Panc1 (cell line): ENCODE measurements at regions not wholly inside any gene's neighbourhood (a gene's known extent, or its start where the extent isn't known, plus 50 kb on each side); places are given as distances from the start of the nearest gene placed in this dataset.
"Not testable (repeated sequence)": the region's sequence is repeated elsewhere in the genome, so short reads cannot be mapped to it uniquely, and the experiment has no call there.

Experiments used
- ATAC-seq: fragments of 200-7000 bp; cut with Tn5 transposase; 2 replicates; pipeline ENCODE4 v1.9.1; 2020; ENCODE audit warnings: mild to moderate bottlenecking, moderate library complexity
- BruUV-seq: library from RNA; stranded (reverse); fragments of 400-500 nt; replicated peaks from 2 replicates; lab custom pipeline; 2021; lab: Mats Ljungman, UMichigan
- CTCF ChIA-PET: fragments of 300-600 bp; sonication (Branson Sonifier 250); formaldehyde crosslinking; loops from one replicate; lab custom pipeline; 2022; ENCODE audit warnings: antibody characterized with exemption; lab: Charles Lee
- POLR2A ChIA-PET: fragments of 300-600 bp; sonication (Branson Sonifier 250); formaldehyde crosslinking; loops from one replicate; lab custom pipeline; 2022; ENCODE audit warnings: antibody characterized with exemption; lab: Charles Lee
- DNase-seq: peaks from one replicate; pipeline ENCODE4 v3.0.0-alpha.2; 2010; ENCODE audit warnings: low read depth, low spot score
- H3K27ac ChIP-seq: 2 replicates; pipeline ENCODE4 v1.5.1; 2011; ENCODE audit warnings: mild to moderate bottlenecking, low read length, inconsistent platforms
- H3K27me3 ChIP-seq: fragments of 200-500 bp; sonication (Bioruptor generic); 2 replicates; pipeline ENCODE4 v1.6.0; 2014; ENCODE audit warnings: low read length, inconsistent platforms; ENCODE audit not compliant: control insufficient read depth, insufficient read depth
- H3K36me3 ChIP-seq: fragments of 200-500 bp; sonication (Bioruptor generic); 2 replicates; pipeline ENCODE4 v1.5.1; 2014; ENCODE audit warnings: inconsistent platforms, mild to moderate bottlenecking, low read length, moderate library complexity; ENCODE audit not compliant: control insufficient read depth, insufficient read depth
- H3K4me1 ChIP-seq: 2 replicates; pipeline ENCODE4 v1.5.1; 2011; ENCODE audit warnings: inconsistent platforms, mild to moderate bottlenecking, low read length, moderate library complexity; ENCODE audit not compliant: control insufficient read depth, insufficient read depth
- H3K4me3 ChIP-seq, 2 experiments: 2 replicates each; pipeline ENCODE4 v1.5.1; 2011 to 2012; ENCODE audit warnings: low read depth in 2 of 2, low read length in 2 of 2, mild to moderate bottlenecking in 2 of 2, inconsistent platforms in 1 of 2, moderate library complexity in 1 of 2
- H3K9me3 ChIP-seq: fragments of 200-500 bp; sonication (Bioruptor generic); 2 replicates; pipeline ENCODE4 v1.5.1; 2014; ENCODE audit warnings: low read depth, mild to moderate bottlenecking, inconsistent platforms, low read length, moderate library complexity; ENCODE audit not compliant: control insufficient read depth, insufficient read depth
- POLR2AphosphoS5 ChIP-seq: IDR thresholded peaks from 2 replicates; pipeline ENCODE4 v1.6.1; 2012; ENCODE audit warnings: mild to moderate bottlenecking, low read depth, low read length, moderate library complexity
- SIN3A ChIP-seq: IDR thresholded peaks from 2 replicates; pipeline ENCODE4 v1.6.1; 2012; ENCODE audit warnings: low read depth, mild to moderate bottlenecking, low read length, moderate library complexity, borderline replicate concordance; ENCODE audit not compliant: insufficient read depth
- TCF7L2 ChIP-seq: IDR thresholded peaks from 2 replicates; pipeline ENCODE4 v1.6.1; 2011; ENCODE audit warnings: mild to moderate bottlenecking, low read depth, low read length, inconsistent platforms
- in situ Hi-C: cut with HindIII; loops from 2 replicates; pipeline ENCODE4 v1.10.0; 2016; ENCODE audit warnings: low sequenced_read_pairs, low pct_unique_long_range_greater_than_20kb
- intact Hi-C: fragments of 100-400 bp; cut with micrococcal nuclease; formaldehyde crosslinking; loops from one replicate; pipeline ENCODE4 v1.10.0; 2022; ENCODE audit not compliant: unreplicated experiment
- TF ChIP-seq, protein P1 (sequence below), 2 experiments: IDR thresholded peaks; 2 replicates each; pipeline ENCODE4 v1.6.1; 2011 to 2012; ENCODE audit warnings: low read depth in 2 of 2, control low read depth in 1 of 2, low read length in 1 of 2, mild to moderate bottlenecking in 1 of 2, moderate library complexity in 1 of 2; ENCODE audit not compliant: insufficient read depth in 1 of 2
- TF ChIP-seq, protein P2 (sequence below): fragments of 450-650 bp; IDR thresholded peaks from 2 replicates; pipeline ENCODE4 v1.5.1; 2017; ENCODE audit warnings: mild to moderate bottlenecking

DNA sequence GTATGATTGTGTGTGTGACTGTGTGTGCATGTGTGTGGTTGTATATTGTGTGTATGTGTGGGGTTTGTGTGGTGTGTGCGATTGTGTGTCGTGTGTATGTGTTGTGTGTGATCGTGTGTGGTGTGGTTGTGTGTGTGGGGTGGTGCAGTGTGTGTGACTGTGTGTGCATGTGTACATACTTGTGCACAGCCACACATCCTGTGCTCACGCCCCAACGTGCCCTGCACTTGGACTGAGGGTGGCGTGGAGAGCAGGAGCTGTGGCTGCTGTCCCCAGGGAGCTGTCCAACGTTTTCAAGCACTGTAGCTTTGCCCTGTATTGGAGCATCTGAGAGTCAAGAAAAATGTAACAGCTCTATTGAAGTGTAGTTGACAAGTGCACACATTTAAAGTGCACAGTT is 243.2 kb upstream of the HDAC4 start:
- H3K27ac ChIP-seq, result no peak overlapping the region
- no peak for DNase-seq
- H3K36me3 ChIP-seq, result no peaks in the 10 kb centered on the region
- intact Hi-C loops, result no loop called here
- H3K9me3 ChIP-seq, result no peaks in the 10 kb centered on the region
- no peak for TF ChIP-seq SIN3A
- TF ChIP-seq, protein P1, sequence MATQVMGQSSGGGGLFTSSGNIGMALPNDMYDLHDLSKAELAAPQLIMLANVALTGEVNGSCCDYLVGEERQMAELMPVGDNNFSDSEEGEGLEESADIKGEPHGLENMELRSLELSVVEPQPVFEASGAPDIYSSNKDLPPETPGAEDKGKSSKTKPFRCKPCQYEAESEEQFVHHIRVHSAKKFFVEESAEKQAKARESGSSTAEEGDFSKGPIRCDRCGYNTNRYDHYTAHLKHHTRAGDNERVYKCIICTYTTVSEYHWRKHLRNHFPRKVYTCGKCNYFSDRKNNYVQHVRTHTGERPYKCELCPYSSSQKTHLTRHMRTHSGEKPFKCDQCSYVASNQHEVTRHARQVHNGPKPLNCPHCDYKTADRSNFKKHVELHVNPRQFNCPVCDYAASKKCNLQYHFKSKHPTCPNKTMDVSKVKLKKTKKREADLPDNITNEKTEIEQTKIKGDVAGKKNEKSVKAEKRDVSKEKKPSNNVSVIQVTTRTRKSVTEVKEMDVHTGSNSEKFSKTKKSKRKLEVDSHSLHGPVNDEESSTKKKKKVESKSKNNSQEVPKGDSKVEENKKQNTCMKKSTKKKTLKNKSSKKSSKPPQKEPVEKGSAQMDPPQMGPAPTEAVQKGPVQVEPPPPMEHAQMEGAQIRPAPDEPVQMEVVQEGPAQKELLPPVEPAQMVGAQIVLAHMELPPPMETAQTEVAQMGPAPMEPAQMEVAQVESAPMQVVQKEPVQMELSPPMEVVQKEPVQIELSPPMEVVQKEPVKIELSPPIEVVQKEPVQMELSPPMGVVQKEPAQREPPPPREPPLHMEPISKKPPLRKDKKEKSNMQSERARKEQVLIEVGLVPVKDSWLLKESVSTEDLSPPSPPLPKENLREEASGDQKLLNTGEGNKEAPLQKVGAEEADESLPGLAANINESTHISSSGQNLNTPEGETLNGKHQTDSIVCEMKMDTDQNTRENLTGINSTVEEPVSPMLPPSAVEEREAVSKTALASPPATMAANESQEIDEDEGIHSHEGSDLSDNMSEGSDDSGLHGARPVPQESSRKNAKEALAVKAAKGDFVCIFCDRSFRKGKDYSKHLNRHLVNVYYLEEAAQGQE (IDR thresholded peaks at IDR 0.05; ENCODE audit: insufficient read depth in 1 of 2, low read depth in 2 of 2, low read length in 1 of 2), result peak; percentile 85 to 95
- H3K27me3 ChIP-seq, result peaks cover 5% of the 10 kb centered on the region; the same call in 1 of the 2 replicates
- no peak overlapping the region for H3K4me3 ChIP-seq
- no TSS peak for BruUV-seq
- CTCF ChIA-PET, result no interaction called here
- H3K4me1 ChIP-seq, result no peaks in the 10 kb centered on the region
- POLR2A ChIA-PET, result no interaction called here
- ATAC-seq, result no peak
- in situ Hi-C loops, result no loop called here

DNA sequence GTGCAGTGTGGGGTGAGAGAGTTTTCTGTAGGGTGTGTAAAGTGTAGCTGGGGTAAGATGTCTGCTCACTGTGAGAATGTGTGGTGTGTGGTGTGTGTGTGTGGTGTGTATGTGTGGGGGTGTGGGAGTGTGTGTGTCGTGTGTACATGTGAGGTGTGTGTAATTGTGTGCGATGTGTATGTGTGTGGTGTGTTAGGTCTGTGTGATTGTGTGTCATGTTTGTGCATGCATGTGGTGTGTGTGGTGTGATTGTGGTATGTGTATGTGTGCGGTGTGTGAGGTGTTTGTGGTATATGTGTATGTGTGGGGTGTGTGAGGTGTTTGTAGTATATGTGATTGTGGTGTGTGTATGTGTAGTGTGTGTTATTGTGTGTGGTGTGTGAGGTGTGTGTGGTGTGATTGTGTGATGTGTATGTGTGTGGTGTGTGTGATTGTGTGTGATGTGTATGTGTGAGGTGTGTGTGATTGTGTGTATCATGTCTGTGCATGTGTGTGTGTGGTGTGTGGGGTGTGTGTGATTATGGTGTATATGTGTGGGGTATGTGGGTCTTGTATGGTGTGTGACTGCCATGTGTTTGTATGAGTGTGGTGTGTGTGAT is 241.7 kb upstream of the HDAC4 start:
- Histone ChIP-seq H3K27me3 (peaks cover 5% of the 10 kb centered on the region; the same call in 1 of the 2 replicates), H3K4me3 (no peak overlapping the region), H3K4me1 (no peaks in the 10 kb centered on the region), H3K9me3 (no peaks in the 10 kb centered on the region), H3K36me3 (no peaks in the 10 kb centered on the region), H3K27ac (no peak overlapping the region)
- ChIA-PET CTCF (no interaction called here), POLR2A (no interaction called here)
- BruUV-seq, result no TSS peak
- intact Hi-C loops (no loop called here), in situ Hi-C loops (no loop called here)
- DNase-seq (no peak), ATAC-seq (no peak)
- TF ChIP-seq, protein P2, sequence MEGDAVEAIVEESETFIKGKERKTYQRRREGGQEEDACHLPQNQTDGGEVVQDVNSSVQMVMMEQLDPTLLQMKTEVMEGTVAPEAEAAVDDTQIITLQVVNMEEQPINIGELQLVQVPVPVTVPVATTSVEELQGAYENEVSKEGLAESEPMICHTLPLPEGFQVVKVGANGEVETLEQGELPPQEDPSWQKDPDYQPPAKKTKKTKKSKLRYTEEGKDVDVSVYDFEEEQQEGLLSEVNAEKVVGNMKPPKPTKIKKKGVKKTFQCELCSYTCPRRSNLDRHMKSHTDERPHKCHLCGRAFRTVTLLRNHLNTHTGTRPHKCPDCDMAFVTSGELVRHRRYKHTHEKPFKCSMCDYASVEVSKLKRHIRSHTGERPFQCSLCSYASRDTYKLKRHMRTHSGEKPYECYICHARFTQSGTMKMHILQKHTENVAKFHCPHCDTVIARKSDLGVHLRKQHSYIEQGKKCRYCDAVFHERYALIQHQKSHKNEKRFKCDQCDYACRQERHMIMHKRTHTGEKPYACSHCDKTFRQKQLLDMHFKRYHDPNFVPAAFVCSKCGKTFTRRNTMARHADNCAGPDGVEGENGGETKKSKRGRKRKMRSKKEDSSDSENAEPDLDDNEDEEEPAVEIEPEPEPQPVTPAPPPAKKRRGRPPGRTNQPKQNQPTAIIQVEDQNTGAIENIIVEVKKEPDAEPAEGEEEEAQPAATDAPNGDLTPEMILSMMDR, result no peak
- no peak for TF ChIP-seq TCF7L2
- no peak for TF ChIP-seq SIN3A
- no peak for TF ChIP-seq POLR2AphosphoS5
- TF ChIP-seq, protein P1 (IDR thresholded peaks at IDR 0.05; ENCODE audit: insufficient read depth in 1 of 2, low read depth in 2 of 2, low read length in 1 of 2), result no peak

DNA sequence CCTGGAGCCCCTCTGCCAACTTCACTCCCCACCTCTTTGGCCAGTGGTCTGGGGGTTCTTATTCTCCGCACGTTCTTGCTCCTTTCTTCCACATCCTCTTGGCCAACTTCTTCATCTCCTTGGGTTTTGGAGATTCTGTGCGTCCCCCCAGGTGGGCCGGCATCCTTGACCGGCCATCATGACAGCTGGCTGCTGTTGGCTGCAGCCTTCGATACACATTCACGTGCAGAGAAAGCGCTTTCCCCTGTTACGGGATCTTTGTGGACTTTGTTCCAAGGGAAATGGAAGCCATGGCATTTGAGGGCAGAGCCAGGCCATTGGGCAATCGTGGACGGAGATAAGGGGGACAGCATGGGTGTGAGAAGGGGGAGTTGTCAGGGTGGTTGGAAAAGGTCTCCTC is 241.1 kb upstream of the HDAC4 start:
- BruUV-seq, DNase-seq, POLR2A ChIA-PET, intact Hi-C loops, H3K27me3 ChIP-seq, H3K36me3 ChIP-seq, H3K4me3 ChIP-seq, H3K27ac ChIP-seq, CTCF ChIA-PET, ATAC-seq, H3K4me1 ChIP-seq, in situ Hi-C loops, H3K9me3 ChIP-seq: not testable (repeated sequence)
